ENCODE measurements at regions not wholly inside any gene's neighbourhood (a gene's known extent, or its start where the extent isn't known, plus 50 kb on each side); places are given as distances from the start of the nearest gene placed in this dataset.

DNA sequence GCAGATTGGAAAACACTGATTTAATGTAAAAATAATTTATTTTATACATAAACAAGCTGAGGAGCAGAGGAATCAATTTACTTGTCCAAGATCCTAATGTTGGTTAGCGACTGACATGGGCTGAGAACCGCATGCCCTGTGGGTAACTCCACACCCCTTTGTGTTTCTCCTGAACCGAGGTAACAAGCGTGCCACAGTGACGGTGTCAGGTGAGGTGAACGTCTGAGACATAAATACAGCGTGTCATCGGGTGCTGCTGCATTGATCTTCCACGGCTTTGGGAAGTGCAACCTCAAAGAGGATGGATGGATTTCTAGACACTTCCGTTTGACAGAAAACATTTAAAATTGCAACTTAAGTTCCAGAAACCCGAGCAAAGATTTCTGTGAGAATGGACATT, 386.8 kb upstream of the ADARB2 start:
- DNase-seq = no peak

DNA sequence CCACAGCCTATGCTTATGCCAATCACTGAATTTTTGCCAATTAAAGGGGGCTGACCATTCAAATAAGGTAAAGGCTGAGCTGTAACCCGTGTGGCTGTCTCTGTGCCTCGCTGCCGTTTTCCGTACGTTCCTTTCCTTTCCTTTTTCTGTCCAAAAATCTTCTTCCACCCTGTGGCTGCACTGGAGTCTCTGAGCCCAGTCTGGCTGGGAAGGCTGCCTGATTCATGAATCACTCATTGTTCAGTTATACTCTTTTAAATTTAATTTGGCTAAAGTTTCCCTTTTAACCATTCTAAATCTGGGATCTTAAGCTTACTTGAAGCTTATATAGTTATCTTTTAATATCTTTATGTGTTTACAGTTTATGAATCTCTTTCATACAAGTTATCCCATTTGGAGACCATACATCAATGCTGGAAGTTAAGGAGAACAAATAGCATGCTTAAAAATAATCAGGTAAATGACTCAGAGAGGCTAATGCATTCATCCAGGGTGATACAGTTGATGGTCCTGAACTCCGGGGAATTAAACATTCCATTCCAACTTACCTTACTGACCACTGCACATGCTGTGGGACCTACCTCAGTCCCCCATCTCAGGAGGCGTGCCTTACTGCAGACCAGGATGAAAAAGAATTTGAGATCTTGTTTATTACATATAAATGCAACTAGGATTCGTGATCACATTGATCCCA, 385.3 kb upstream of the ADARB2 start:
- no peak for DNase-seq

DNA sequence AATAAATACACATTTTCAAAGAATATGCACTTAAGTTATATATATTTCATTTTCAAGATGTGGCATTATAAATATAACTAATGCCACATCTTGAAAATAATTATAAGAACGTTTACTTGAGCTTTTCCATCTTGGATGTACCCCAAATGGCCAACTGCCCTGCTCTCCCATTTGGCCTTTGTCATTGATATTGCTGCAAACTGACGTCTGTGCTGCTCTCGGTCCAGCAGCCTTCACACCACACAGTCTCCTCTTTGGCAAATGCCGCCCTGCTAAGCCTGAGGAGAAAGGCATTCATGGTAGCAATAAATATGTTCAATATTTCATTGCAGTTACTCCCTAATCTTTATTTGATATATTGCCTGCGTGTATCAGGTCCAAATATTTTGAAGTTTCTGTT, 384.6 kb upstream of the ADARB2 start:
- no peak for DNase-seq

DNA sequence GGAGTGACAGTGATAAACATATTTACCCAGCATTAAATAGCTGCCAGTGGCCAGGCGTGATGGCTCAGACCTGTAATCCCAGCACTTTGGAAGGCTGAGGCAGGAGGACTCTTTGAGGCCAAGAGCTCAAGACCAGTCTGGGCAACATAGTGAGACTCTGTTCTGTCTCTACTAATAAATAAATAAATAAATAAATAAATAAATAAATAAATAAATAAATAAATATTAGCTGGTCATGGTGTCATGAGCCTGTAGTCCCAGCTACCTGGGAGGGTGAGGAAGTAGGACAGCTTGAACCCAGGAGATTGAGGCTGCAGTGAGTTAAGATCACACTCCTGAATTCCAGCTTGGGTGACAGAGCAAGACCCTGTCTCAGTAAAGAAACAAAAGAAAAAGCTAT, 384.0 kb upstream of the ADARB2 start:
- no peak for DNase-seq

DNA sequence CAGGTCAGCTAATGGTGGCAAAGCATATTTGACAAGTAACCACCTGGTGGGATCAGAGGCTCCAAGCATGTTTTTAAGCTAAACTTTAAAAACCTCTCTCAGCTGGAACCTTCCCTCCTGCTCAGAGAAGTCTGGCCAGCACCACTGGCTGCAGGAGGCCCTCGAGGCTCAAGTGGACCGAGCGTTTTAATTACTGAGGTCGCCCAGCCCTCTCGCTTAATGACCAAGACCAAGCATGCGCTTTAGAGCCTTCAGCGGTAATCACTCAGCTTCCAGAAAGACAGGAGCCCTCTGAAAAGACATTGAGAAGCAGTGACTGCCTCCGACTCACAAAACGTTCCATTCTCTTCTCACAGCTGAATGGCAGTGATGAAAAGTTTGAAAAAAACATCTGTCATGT, 383.4 kb upstream of the ADARB2 start:
- DNase-seq = no peak

DNA sequence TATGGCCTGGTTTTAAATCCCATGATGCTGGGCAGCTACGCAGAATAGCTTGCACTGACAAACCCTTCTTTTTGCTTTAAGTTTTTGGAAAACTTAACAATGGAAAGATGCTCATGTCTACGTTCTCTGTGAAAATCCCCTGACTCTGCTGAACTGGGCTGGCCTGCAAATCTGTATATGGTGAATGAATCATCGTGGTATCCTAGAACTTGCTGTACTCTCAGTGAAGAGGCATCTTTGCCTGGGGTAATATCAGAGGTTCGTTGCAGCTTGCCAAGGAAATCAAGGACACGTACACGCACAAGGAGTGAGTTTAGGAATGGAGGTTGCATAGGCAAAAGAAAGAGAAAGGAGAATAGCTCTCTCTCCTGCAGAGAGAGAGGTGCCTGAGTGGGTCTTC, 382.0 kb upstream of the ADARB2 start:
- DNase-seq = no peak

DNA sequence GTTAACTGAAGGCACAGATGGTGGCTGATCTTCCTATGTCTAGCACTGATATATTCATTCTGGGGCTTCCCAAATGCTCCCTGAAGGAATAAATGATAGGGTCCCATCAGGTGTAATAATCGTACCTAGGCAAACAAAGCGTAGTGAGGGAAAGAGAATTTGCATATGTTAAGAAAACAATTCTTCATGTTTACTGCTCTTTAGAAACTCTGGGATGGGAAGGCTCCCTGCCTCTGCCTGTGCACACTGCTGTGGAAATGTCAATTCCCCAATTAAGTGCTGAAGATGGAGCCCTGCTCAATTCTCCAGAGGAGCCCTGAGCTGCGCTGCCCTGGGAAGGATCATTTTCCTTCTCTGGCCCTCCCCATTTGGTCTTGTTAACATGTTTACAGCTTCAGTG, 380.9 kb upstream of the ADARB2 start:
- no peak for DNase-seq

DNA sequence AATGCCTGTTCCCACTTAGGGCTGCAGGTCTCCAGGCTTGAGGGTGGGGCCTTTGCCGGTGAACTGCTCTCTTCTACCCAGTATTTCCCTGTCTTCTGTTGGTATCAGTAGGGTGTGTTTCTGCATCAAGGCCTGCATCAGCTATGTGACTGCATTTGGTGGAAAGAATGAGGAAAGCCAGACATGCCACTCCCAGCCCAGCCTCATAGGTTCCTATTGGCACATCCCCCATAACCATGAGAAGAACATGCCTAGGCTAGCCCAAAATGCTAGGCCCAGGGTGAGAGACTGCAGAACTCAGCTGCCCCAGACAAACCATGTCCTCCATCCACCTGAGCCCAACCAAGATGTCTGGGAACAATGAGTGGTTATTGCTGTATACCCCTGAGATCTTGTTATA, 380.3 kb upstream of the ADARB2 start:
- DNase-seq = no peak

DNA sequence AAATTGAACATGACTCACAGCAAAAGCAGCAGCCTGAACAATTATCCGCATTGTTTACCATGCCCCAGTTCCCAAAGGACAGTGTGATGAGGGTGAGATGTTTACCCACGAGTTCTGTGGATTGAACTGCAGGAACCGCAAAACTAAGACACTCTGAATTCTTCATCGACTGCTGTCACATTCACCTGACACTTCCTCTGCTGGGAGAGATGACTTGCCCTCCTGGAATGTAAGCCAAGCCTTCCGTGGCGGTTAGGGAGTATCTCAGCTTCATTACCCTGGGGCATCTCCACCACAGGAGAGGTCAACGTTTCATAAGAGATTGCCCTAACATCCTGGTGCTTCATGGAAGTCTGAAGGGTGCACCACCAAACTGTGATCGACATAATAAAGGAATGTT, 374.6 kb upstream of the ADARB2 start:
- no peak for DNase-seq

DNA sequence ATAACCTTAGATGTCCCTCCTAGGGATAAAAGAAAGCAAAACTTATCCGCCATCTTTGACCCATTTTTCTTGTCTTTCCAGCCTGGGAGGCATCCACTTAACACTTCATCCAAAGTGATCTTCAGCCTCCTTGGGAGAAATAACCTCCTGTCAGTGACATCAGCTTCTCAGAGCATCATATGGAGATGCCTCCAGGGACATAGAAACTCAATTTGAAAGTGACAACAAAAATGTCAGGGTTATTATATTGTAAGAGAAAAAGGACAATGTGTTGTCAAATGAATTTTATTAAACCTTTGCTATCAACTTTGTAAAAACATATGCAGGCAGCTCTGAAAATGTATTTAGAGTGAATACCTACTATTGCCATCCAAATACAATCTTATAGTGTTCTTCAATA, 371.2 kb upstream of the ADARB2 start:
- DNase-seq = no peak

DNA sequence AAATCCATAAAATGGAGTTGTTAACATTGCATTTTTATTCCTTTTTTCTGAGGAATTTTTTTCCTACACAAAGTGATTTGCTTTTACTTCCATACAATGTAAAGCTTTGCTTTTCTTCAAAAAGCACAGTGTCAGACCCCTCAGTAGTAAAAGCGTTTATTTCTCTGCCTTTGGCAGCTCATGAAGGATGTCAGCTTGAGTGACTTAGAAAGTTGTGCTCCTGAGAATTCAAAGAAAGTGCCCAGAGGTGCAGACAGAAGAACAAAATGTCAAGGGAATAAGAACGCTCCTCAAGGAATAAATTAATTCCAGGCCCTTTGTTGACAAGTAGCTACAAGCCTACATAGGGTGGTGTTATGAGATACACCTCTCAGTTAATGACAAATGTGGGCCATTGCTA, 369.3 kb upstream of the ADARB2 start:
- DNase-seq = no peak

DNA sequence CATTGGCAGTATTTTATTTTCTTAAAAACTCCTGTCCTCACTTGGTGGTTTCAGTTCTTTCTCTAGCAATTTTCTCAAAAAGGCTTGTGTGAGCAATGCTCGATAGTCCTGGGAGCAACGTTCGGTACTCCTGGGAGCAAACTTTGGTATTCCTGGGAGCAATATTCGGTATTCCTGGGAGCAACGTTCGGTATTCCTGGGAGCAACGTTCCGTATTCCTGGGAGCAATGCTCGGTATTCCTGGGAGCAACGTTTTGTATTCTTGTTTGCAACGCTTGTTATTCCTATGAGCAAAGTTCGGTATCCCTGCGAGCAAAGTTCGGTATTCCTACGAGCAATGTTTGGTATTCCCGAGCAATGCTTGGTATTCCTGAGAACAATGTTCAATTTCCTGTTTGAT, 362.0 kb upstream of the ADARB2 start:
- DNase-seq = no peak

DNA sequence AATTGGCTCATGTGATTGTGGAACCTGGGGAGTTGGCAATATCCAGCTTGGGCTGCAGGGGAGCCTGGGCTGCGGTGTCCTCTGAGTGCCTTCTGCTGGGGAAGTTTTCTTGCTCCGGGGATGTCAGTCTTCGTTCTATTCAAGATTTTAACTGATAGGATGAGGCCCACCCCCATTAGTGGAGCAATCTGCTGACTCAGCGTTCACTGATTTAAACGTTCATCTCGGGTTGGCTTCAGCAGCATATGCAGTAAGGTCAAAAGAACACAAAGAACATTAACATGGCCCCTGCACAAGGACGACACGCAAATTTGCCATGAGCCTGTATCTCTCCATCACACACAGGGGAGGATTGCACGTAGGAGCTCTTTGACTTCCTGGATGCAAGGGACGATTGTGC, 360.6 kb upstream of the ADARB2 start:
- no peak for DNase-seq

DNA sequence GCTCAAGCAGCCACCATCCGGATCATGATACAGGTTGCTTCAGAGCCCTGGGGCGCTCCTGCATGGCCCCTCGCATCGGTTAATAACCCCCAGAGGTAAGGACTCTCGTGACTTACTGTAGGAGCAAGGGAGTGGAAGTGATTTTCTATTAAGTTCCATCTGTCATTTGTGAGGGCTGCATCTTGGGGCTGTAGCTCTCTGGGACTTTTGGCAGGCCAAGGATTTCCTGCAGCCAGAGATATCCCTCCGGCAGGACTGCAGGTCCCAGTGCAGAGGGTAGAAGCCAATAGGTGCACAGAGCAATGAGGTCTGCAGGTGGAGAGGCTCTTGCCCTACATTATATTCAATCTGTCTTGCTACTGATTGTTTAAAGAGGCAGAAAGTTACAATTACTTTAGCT, 356.8 kb upstream of the ADARB2 start:
- no peak for DNase-seq

DNA sequence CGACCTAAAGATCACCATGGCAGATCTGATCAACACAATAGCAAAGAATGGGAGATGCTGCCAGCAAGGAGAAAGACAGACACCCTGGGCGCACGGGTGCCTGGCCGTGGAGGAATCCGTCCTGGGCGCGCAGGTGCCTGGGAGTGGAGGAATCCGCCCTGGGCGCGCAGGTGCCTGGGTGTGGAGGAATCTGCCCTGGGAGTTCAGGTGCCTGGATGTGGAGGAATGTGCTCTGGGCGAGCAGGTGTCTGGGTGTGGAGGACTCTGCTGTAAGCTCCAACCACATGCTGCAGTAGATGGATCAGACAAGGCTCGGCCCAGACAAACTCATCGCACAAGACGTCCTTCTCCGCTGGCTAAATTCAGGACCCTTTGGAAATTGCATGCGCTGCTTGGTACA, 346.3 kb upstream of the ADARB2 start:
- DNase-seq = no peak

DNA sequence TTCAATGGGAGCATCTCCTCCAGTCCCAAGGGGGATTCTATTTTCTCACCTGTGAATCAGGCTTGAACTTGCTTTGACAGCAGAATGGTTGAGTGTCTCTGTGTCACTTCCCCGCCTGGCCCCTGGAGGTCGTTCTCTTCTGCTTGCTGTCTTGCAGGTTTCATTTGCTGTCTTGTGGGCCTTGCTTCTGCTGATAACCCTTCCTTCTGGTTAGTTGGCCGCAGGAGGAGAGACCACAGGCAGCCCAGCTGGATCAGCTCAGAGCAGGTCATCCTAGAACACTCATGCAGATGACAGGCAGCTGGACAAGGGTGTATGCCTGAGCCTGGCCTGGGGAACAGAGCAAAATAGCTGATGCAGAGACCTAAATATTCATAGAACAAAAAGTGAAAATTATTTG, 344.2 kb upstream of the ADARB2 start:
- no peak for DNase-seq

DNA sequence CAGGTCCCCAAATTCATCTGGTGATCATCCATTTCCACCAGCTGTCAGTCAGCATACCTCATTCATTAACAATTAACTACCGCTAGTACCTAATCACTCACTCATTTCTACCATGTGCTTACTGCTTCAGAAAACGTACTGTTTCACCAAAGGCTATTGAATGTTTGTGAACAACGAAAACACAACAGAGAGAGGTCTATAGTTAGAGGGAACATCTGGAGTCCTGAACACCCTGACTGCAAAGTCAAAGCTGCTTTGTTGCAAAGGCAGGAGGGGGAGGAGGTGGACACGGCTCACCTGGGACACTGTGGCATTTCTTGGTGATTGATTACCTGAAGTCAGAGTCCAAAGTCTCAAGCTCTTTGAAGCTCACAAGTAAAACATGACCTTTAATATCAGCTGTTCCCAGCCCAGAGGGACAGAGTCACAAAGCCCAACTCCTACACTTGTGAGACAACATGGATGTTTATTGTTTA, 342.3 kb upstream of the ADARB2 start:
- no peak for DNase-seq

DNA sequence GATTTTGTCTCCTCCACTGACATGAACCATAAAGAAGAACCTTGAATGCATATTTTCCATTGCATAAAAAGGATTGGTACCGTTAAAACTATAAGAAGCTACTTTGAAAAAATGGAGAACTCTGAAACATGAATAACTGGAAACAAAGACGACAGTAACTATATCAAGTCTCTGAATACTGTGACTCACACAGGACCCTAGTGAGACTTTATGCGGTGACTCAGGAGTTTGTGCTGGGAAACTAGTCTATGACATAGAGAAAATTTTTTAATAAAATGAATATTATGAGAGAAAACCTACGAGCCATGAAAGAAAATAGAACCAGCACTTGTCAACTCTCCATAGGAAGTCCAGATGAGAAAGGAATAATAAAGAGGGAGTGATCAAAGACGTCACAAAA, 339.9 kb upstream of the ADARB2 start:
- DNase-seq = no peak

DNA sequence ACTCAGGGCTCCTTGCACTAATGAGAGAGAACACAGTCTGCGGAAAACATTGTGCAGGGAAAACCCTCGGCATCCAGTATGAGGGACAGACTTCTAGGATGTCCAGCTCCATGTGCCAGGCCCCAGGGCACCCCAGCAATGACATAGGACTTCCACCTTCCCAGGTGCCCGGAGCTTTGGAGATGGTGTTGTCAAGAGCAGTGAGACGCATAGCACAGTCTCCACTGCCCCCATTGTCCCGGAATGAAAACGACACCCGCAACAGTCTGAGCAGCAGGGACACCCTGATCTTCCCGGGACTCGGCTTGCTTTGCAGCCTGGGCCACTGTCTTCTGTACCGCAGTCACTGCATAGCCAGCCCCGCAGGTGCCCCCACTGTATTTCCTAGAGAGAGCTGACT, 339.2 kb upstream of the ADARB2 start:
- no peak for DNase-seq

DNA sequence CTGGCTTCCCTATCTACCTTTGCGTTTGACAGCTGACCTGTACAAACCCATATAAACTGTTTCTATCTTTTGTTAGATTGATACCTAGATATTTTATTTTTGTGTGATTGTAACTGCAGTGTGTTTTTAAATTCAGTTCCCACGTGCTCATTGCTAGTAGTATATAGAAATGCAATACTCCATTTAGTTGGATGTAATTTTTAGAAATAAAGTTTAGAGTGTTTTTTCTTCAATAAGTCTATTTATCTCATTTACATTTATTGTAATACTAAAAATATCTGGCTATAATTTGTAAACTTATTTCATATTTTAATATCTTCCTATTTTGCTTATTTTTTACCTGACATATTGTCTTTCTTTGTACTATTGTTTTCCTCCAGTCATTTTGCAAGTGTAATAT, 329.7 kb upstream of the ADARB2 start:
- DNase-seq = no peak

DNA sequence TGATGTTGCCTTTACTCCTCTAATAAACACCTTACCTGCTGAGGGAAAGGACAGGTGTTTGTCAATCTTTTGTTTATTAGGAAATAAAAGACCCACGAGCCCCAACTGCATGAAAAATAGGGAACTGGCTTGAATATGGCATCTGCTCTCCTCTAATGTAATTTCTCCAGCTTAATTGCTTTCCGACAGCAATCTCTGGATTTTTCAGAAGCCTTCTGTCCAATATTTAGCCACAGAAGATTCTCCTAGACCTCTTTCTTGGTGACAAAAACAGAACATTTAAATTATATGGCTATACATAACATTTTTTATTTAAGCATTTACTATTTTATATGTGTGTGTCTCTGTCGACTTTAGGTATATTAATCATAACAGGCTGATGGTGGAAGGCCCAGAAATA, 317.4 kb upstream of the ADARB2 start:
- DNase-seq = no peak

DNA sequence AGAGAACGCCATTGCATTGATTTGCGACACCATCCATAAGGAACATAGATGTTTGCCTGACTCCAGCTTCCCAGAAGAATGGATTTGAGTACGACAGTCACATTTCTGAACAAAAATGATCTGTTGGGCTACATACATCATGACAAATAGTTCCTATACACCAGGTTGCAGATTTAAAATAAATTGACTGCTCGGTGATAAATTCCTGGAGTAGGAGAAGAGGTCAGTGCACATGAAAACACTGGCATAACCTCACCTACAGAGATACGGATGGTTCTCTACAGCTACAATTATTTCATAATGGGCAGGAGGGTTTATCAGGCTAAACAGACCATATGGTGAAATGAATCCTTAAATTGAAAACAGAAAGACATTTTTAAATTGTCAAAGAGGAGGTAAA, 316.5 kb upstream of the ADARB2 start:
- DNase-seq = no peak

DNA sequence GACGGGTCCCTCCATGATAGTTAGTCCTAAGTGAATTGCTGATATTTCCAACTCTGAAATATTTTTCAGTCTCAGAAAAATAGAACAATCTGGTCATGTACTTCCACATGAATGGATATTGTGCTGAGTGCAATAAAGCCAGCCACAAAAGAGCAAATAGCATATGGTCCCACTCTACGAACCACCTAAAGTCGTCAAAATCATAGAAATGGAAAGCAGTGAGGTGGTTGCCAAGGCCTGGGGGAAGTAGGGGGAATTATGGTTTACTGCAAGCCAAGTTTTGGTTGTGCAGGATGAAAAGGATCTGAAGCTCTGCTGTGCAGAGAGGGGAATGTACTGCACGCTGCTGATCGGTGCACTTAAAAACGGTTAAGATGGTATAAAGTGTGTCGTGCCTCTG, 313.8 kb upstream of the ADARB2 start:
- DNase-seq = no peak

DNA sequence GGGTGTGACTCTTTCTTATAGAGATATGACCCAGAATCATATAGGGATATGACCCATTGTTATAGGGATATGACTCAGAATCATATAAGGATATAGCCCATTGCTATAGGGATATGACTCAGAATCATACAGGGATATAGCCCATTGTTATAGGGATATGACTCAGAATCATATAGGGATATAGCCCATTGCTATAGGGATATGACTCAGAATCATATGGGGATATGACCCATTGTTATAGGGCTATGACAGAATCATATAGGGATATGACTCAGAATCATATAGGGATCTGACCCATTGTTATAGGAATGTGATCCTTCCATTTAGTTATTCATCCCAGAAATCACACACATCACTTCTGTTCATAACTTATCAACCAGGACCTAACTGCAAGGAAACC, 312.2 kb upstream of the ADARB2 start:
- DNase-seq = no peak

DNA sequence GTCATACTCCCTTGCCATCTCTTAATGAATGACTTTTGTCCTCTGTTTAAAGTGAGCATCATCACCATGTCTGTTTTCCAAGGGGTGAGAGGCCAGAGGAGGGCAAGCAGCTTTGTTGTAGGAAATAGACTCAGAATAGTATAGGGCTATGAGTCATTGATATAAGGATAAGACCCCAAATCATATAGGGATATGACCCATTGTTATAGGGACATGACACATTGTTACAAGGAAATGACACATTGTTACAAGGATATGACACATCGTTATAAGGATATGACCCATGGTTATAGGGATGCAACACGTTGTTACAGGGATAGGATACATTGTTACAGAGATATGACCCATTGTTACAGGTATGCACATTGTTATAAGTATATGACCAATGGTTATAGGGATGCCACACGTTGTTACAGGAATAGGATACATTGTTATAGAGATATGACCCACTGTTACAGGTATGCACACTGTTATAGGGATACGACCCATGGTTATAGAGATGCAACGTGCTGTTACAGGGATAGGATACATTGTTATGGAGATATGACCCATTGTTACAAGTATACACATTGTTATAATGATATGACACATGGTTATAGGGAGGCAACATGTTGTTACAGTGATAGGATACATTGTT, 311.1 kb upstream of the ADARB2 start:
- no peak for DNase-seq

All from suppressor macrophage treated with lipopolysaccharide for 1 hour (primary cell).